GM20000 (cell line): ENCODE measurements at regions not wholly inside any gene's neighbourhood (a gene's known extent, or its start where the extent isn't known, plus 50 kb on each side); places are given as distances from the start of the nearest gene placed in this dataset.

Source experiments
- DNase-seq: peaks from one replicate; pipeline ENCODE4 v3.0.0; 2012; ENCODE audit warnings: low spot score
- TF ChIP-seq, protein P1 (sequence below): IDR thresholded peaks from 2 replicates; pipeline ENCODE4 v1.5.1; 2012; ENCODE audit warnings: mild to moderate bottlenecking, control low read depth; ENCODE audit errors: extremely low read depth, missing control alignments

DNA sequence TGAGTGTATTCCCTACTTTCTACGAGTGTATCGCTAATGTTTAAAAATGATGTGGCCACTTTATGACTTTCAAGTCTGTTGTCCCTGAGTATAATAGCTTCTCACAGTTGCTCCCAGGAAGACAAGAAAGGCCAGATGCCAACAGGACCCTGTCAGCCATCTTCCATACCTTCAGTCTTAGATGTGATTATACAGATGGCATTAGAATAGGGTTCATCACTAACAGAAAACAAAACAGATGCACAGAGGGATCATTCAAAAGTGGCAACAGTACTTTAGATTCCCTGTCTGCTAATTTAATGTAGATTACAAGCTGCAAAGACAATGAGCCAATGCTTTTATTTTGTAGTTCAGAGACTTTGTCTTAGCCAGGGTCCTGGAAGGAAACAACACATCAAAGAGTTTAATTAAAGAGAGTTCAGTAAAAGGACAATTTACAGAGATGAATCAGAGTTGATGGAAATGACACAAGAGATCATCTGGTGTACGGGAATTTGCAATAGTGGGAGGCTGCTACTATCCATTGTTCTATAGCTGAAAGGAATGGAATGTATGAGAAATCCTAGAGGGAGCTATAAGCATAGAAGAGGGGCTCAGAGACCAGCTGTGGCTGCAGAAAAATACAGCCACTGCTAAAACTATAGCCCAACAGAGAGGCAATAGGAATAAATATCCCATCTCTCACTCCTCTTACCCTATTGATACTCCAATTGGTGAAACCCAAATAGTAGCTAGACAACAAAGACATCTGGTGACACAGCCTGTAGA is 393.7 kb upstream of the SMC2 start:
- no peak for DNase-seq
- TF ChIP-seq, protein P1, sequence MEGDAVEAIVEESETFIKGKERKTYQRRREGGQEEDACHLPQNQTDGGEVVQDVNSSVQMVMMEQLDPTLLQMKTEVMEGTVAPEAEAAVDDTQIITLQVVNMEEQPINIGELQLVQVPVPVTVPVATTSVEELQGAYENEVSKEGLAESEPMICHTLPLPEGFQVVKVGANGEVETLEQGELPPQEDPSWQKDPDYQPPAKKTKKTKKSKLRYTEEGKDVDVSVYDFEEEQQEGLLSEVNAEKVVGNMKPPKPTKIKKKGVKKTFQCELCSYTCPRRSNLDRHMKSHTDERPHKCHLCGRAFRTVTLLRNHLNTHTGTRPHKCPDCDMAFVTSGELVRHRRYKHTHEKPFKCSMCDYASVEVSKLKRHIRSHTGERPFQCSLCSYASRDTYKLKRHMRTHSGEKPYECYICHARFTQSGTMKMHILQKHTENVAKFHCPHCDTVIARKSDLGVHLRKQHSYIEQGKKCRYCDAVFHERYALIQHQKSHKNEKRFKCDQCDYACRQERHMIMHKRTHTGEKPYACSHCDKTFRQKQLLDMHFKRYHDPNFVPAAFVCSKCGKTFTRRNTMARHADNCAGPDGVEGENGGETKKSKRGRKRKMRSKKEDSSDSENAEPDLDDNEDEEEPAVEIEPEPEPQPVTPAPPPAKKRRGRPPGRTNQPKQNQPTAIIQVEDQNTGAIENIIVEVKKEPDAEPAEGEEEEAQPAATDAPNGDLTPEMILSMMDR = no peak

DNA sequence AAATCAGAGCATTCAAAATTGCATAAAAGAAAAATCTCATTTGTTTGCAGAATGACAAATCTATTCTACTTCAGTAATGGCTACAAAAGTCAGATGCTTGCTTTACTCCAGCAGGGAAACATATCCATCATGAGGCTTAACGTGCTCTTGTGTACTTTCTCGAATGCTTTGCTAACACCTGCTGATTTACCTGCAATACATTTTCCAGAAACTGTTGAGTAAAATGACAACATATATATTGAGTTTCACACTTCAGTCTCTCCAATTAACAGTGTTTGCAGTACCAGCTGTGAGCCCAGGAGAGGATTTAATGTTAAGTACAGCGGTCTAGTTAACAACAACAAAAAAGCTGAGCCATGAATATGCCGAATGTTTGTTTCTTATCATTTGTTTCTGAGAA is 391.5 kb upstream of the SMC2 start:
- TF ChIP-seq, protein P1 = no peak
- DNase-seq = no peak

DNA sequence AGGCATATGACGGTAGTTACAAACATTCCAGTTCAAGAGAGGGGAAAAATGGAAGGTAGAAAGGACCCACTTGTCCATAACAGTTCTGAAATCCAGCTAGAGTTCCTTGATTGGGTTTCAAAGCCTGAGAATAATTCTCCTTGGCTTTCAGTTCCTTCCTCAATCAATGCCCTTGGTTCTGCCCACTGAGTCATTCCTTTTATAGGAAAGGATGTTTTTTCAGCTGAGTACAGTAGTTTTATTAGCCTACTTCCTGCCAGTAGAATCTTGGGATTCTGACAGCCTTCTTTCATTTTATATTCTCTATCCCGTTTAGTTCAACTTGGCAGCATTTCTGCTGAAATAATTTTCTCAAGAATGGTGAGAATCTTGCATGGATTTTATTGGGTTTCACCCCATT is 386.9 kb upstream of the SMC2 start:
- DNase-seq = no peak
- TF ChIP-seq, protein P1 = no peak

DNA sequence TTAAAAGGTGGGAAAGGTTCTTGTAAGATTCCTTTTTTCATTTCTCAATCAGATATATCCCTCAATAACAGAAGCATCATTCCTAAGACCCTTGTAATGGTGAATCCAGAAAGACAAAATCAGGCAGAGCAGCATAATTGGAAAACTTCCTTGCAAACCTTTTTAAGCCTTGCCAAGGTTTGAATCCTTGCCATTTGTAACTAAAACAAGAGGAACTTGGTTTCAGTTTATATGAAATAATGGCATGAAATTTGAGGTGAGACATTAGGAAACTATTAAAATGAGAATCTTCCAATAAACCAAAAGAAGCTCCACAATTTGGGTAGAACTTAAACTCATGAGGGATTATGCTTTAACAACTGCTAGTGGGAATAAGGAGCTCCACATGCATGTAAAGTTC is 384.7 kb upstream of the SMC2 start:
- no peak for DNase-seq
- TF ChIP-seq, protein P1 = no peak

DNA sequence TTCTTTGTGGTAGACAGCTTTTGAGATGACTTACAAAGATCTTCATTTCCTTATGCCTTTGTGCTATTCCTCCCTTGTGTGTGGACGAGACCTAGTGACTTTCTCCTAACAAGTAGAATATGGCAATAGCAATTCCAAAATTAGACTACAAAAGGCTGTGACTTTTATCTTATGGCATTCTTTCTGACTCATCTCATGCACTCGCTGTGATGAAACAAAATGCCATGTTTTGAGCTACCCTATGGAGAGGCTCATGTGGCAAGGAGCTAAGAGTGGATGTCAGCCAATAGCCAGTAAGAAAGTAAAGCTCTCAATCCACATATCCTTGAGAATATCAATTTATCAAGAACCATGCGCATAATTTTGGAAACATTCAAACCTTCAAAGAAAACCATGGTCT is 380.5 kb upstream of the SMC2 start:
- DNase-seq = no peak
- TF ChIP-seq, protein P1 = no peak

DNA sequence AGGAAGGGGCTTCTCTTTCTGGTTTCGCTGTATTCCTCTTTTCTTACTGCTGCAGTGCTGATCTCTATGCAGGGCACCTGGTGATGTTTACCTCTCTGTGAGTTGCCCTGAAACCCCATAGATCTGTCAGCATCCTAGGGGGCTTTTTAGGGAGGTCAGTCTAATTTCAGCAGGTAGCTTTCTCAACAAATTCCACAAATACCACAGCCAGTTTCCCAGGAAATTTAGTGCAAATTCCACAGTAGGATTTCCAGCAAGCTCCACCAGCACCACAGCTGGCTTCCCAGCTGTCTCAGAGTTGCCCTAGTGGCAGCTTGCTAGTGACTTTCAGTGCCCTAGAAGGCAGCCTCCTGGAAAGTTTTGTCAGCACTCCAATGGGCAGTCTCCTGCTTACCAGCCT is 379.1 kb upstream of the SMC2 start:
- TF ChIP-seq, protein P1 = no peak
- no peak for DNase-seq

DNA sequence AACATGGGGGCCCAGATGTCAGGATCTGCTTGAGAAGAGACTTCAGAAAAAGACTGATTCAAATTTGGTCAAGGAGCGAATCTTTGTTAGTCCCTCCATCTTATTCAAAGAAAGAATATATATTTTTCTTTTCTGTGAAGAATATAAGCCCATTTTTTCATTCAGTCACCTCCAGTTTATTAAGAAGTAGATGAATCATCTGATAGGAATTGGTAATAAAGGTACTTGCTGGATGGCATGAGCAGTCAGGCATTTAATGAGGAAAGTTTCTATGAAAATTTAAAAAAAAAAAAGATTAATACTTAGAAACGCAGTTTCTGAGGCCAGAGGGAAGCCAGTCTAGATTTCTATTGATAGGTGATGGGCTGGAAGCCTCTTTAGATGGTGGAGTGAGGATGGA is 373.1 kb upstream of the SMC2 start:
- TF ChIP-seq, protein P1 = no peak
- no peak for DNase-seq
